Adipocyte (in vitro differentiated cells): ENCODE measurements at regions not wholly inside any gene's neighbourhood (a gene's known extent, or its start where the extent isn't known, plus 50 kb on each side); places are given as distances from the start of the nearest gene placed in this dataset.

Source experiments
- DNase-seq: peaks from one replicate; pipeline ENCODE4 v3.0.0-alpha.2; 2015; ENCODE audit warnings: low read depth
- H3K27me3 ChIP-seq: replicated peaks from 2 replicates; pipeline ENCODE4 v1.7.0; 2013; ENCODE audit warnings: mild to moderate bottlenecking, low read length, moderate library complexity; ENCODE audit not compliant: control insufficient read depth, insufficient read depth
- H3K36me3 ChIP-seq: 2 replicates; pipeline ENCODE4 v1.7.0; 2013; ENCODE audit warnings: low read length, mild to moderate bottlenecking, moderate library complexity; ENCODE audit not compliant: control insufficient read depth, insufficient read depth, severe bottlenecking
- H3K4me1 ChIP-seq: 2 replicates; pipeline ENCODE4 v1.7.0; 2013; ENCODE audit warnings: mild to moderate bottlenecking, low read length, moderate library complexity; ENCODE audit not compliant: control insufficient read depth, insufficient read depth
- H3K4me3 ChIP-seq: 2 replicates; pipeline ENCODE4 v1.7.0; 2013; ENCODE audit warnings: mild to moderate bottlenecking, low read length, moderate library complexity
- H3K9ac ChIP-seq: 2 replicates; pipeline ENCODE4 v1.7.0; 2013; ENCODE audit warnings: mild to moderate bottlenecking, low read length, moderate library complexity
- H3K9me3 ChIP-seq: 2 replicates; pipeline ENCODE4 v1.7.0; 2013; ENCODE audit warnings: mild to moderate bottlenecking, low read length, moderate library complexity; ENCODE audit not compliant: control insufficient read depth

GRCh38 chr1:229822026-229822425 is 196.0 kb downstream of the URB2 start:
- peaks cover 5% of the 10 kb centered on the region for H3K27me3 ChIP-seq
- H3K9me3 ChIP-seq: no peaks in the 10 kb centered on the region
- no peaks in the 10 kb centered on the region for H3K4me1 ChIP-seq
- no peaks in the 10 kb centered on the region for H3K36me3 ChIP-seq
- H3K4me3 ChIP-seq: no peak overlapping the region
- no peak for DNase-seq
- H3K9ac ChIP-seq: no peak overlapping the region

GRCh38 chr1:229825042-229825441 is 199.0 kb downstream of the URB2 start:
- H3K4me3 ChIP-seq: no peak overlapping the region
- H3K9me3 ChIP-seq: no peaks in the 10 kb centered on the region
- H3K9ac ChIP-seq: no peak overlapping the region
- H3K27me3 ChIP-seq: peaks cover 1% of the 10 kb centered on the region
- H3K36me3 ChIP-seq: no peaks in the 10 kb centered on the region
- H3K4me1 ChIP-seq: no peaks in the 10 kb centered on the region
- no peak for DNase-seq

- no peaks in the 10 kb centered on the region for H3K4me1 ChIP-seq
- no peak overlapping the region for H3K4me3 ChIP-seq
- H3K36me3 ChIP-seq: no peaks in the 10 kb centered on the region
- no peak for DNase-seq
- peaks cover 2% of the 10 kb centered on the region for H3K27me3 ChIP-seq
- H3K9me3 ChIP-seq: peaks cover 1% of the 10 kb centered on the region
- H3K9ac ChIP-seq: no peak overlapping the region
These were observed 202.4 kb downstream of the URB2 start for GRCh38 chr1:229828461-229828860.

- no peaks in the 10 kb centered on the region for H3K4me1 ChIP-seq
- no peaks in the 10 kb centered on the region for H3K36me3 ChIP-seq
- H3K9me3 ChIP-seq: peaks cover 10% of the 10 kb centered on the region
- H3K27me3 ChIP-seq: peaks cover 14% of the 10 kb centered on the region
- no peak for DNase-seq
- H3K9ac ChIP-seq: no peak overlapping the region
- no peak overlapping the region for H3K4me3 ChIP-seq
These were observed 206.6 kb downstream of the URB2 start for GRCh38 chr1:229832695-229833094.

GRCh38 chr1:229834230-229834629 is 208.2 kb downstream of the URB2 start:
- no peak overlapping the region for H3K4me3 ChIP-seq
- peaks cover 10% of the 10 kb centered on the region for H3K9me3 ChIP-seq
- no peak overlapping the region for H3K9ac ChIP-seq
- H3K27me3 ChIP-seq: peaks cover 14% of the 10 kb centered on the region
- no peaks in the 10 kb centered on the region for H3K36me3 ChIP-seq
- H3K4me1 ChIP-seq: no peaks in the 10 kb centered on the region
- DNase-seq: no peak

- Histone ChIP-seq H3K4me1 (no peaks in the 10 kb centered on the region), H3K36me3 (no peaks in the 10 kb centered on the region), H3K9ac (no peak overlapping the region), H3K4me3 (no peak overlapping the region), H3K9me3 (peaks cover 10% of the 10 kb centered on the region), H3K27me3 (peaks cover 18% of the 10 kb centered on the region)
- DNase-seq: no peak
These were observed 209.2 kb downstream of the URB2 start for GRCh38 chr1:229835226-229835625.

- no peak for DNase-seq
- Histone ChIP-seq H3K4me3 (no peak overlapping the region), H3K36me3 (no peaks in the 10 kb centered on the region), H3K9ac (no peak overlapping the region), H3K27me3 (peaks cover 18% of the 10 kb centered on the region), H3K4me1 (no peaks in the 10 kb centered on the region), H3K9me3 (peaks cover 10% of the 10 kb centered on the region)
These were observed 210.3 kb downstream of the URB2 start for GRCh38 chr1:229836324-229836723.

GRCh38 chr1:229838204-229838603 is 212.2 kb downstream of the URB2 start:
- no peaks in the 10 kb centered on the region for H3K36me3 ChIP-seq
- no peak overlapping the region for H3K4me3 ChIP-seq
- peaks cover 18% of the 10 kb centered on the region for H3K27me3 ChIP-seq
- no peaks in the 10 kb centered on the region for H3K4me1 ChIP-seq
- H3K9ac ChIP-seq: no peak overlapping the region
- peaks cover 10% of the 10 kb centered on the region for H3K9me3 ChIP-seq
- DNase-seq: no peak

- peaks cover 12% of the 10 kb centered on the region for H3K27me3 ChIP-seq
- no peak overlapping the region for H3K9ac ChIP-seq
- no peak overlapping the region for H3K4me3 ChIP-seq
- H3K36me3 ChIP-seq: no peaks in the 10 kb centered on the region
- no peak for DNase-seq
- H3K9me3 ChIP-seq: peaks cover 5% of the 10 kb centered on the region
- peaks cover 11% of the 10 kb centered on the region for H3K4me1 ChIP-seq
These were observed 213.8 kb downstream of the URB2 start for GRCh38 chr1:229839800-229840199.

GRCh38 chr1:229841230-229841629 is 215.2 kb downstream of the URB2 start:
- Histone ChIP-seq H3K9ac (no peak overlapping the region), H3K9me3 (peaks cover 5% of the 10 kb centered on the region), H3K4me3 (no peak overlapping the region), H3K4me1 (peaks cover 13% of the 10 kb centered on the region), H3K27me3 (peaks cover 7% of the 10 kb centered on the region), H3K36me3 (no peaks in the 10 kb centered on the region)
- DNase-seq: no peak

GRCh38 chr1:229842302-229843255 is 216.5 kb downstream of the URB2 start:
- no peak overlapping the region for H3K4me3 ChIP-seq
- peaks cover 7% of the 10 kb centered on the region for H3K27me3 ChIP-seq
- no peaks in the 10 kb centered on the region for H3K36me3 ChIP-seq
- H3K9ac ChIP-seq: no peak overlapping the region
- no peaks in the 10 kb centered on the region for H3K9me3 ChIP-seq
- H3K4me1 ChIP-seq: peaks cover 13% of the 10 kb centered on the region
- DNase-seq: no peak
